Neural cell (in vitro differentiated cells): ENCODE measurements at regions not wholly inside any gene's neighbourhood (a gene's known extent, or its start where the extent isn't known, plus 50 kb on each side); places are given as distances from the start of the nearest gene placed in this dataset.
"Not testable (repeated sequence)": the region's sequence is repeated elsewhere in the genome, so short reads cannot be mapped to it uniquely, and the experiment has no call there.

ENCODE experiments used
- H2AFZ ChIP-seq: fragments of 200-600, 300-800 bp; sonication (generic), shearing (Covaris generic); 2 replicates; pipeline ENCODE4 v1.6.0; 2014; ENCODE audit warnings: low read depth, mild to moderate bottlenecking, antibody characterized with exemption, low read length, moderate library complexity
- H3F3A ChIP-seq: fragments of 200-600 bp; shearing (Covaris generic); 2 replicates; pipeline ENCODE4 v1.6.1; 2016; ENCODE audit warnings: mild to moderate bottlenecking, moderate library complexity, mixed read lengths, antibody characterized with exemption, low read length; ENCODE audit not compliant: insufficient read depth, poor library complexity, severe bottlenecking
- H3K27ac ChIP-seq: fragments of 200-600, 300-800 bp; sonication (generic), shearing (Covaris generic); 2 replicates; pipeline ENCODE4 v1.5.1; 2014; ENCODE audit warnings: mild to moderate bottlenecking, low read length, moderate library complexity
- H3K27me3 ChIP-seq: fragments of 300-800, 200-600 bp; sonication (generic), shearing (Covaris generic); 2 replicates; pipeline ENCODE4 v1.6.0; 2014; ENCODE audit warnings: mild to moderate bottlenecking, low read depth, low read length, moderate library complexity; ENCODE audit not compliant: insufficient read depth
- H3K36me3 ChIP-seq: fragments of 300-800, 200-600 bp; sonication (generic), shearing (Covaris generic); 2 replicates; pipeline ENCODE4 v1.5.1; 2014; ENCODE audit warnings: mild to moderate bottlenecking, antibody characterized with exemption, low read length, moderate library complexity; ENCODE audit not compliant: insufficient read depth
- H3K4me2 ChIP-seq: fragments of 300-800, 200-600 bp; sonication (generic), shearing (Covaris generic); 2 replicates; pipeline ENCODE4 v1.6.0; 2014; ENCODE audit warnings: mild to moderate bottlenecking, low read length
- H3K4me3 ChIP-seq: fragments of 300-800, 200-600 bp; sonication (generic), shearing (Covaris generic); 2 replicates; pipeline ENCODE4 v1.5.1; 2014; ENCODE audit warnings: mild to moderate bottlenecking, low read length, moderate library complexity
- H3K79me2 ChIP-seq: fragments of 200-600 bp; shearing (Covaris generic); replicated peaks from 2 replicates; pipeline ENCODE4 v1.6.0; 2014; ENCODE audit warnings: mild to moderate bottlenecking, low read length, moderate library complexity; ENCODE audit not compliant: insufficient read depth
- H3K9ac ChIP-seq: fragments of 300-800, 200-600 bp; sonication (generic), shearing (Covaris generic); 2 replicates; pipeline ENCODE4 v1.6.1; 2016; ENCODE audit warnings: mild to moderate bottlenecking, low read length, mixed read lengths
- H3K9me2 ChIP-seq: fragments of 200-600 bp; shearing (Covaris generic); 2 replicates; pipeline ENCODE4 v1.6.1; 2016; ENCODE audit warnings: mild to moderate bottlenecking, low read length, mixed read lengths; ENCODE audit not compliant: insufficient read depth
- H3K9me3 ChIP-seq: fragments of 200-600, 300-800 bp; sonication (generic), shearing (Covaris generic); 2 replicates; pipeline ENCODE4 v1.6.1; 2016; ENCODE audit warnings: mild to moderate bottlenecking, mixed run types, low read length, moderate library complexity, mixed read lengths
- H4K20me1 ChIP-seq: fragments of 200-600 bp; shearing (Covaris generic); 2 replicates; pipeline ENCODE4 v1.6.1; 2016; ENCODE audit warnings: mild to moderate bottlenecking, mixed run types; ENCODE audit not compliant: insufficient read depth
- EP300 ChIP-seq: fragments of 450-650 bp; conservative IDR thresholded peaks from 2 replicates; pipeline ENCODE4 v1.6.1; 2014; ENCODE audit warnings: antibody characterized with exemption, mild to moderate bottlenecking, moderate library complexity; ENCODE audit not compliant: poor library complexity, severe bottlenecking
- EZH2 ChIP-seq: fragments of 200-600, 300-800 bp; shearing (Covaris generic), sonication (generic); IDR thresholded peaks from 2 replicates; pipeline ENCODE4 v1.6.1; 2014; ENCODE audit warnings: antibody characterized with exemption, low read length, borderline replicate concordance, mild to moderate bottlenecking; ENCODE audit not compliant: insufficient read depth, poor library complexity, severe bottlenecking
- MXI1 ChIP-seq: fragments of 450-650 bp; conservative IDR thresholded peaks from 2 replicates; pipeline ENCODE4 v1.6.1; 2014; ENCODE audit warnings: antibody characterized with exemption, mild to moderate bottlenecking; ENCODE audit not compliant: poor library complexity, severe bottlenecking
- POLR2AphosphoS5 ChIP-seq: IDR thresholded peaks from 2 replicates; pipeline ENCODE4 v1.6.1; 2012
- RAD21 ChIP-seq: fragments of 450-650 bp; conservative IDR thresholded peaks from 2 replicates; pipeline ENCODE4 v1.6.1; 2014; ENCODE audit warnings: antibody characterized with exemption, mild to moderate bottlenecking, moderate library complexity
- SMC3 ChIP-seq: fragments of 450-650 bp; conservative IDR thresholded peaks from 2 replicates; pipeline ENCODE4 v1.6.1; 2014; ENCODE audit warnings: antibody characterized with exemption, mild to moderate bottlenecking, moderate library complexity; ENCODE audit not compliant: poor library complexity
- TAF1 ChIP-seq: IDR thresholded peaks from 2 replicates; pipeline ENCODE4 v1.6.1; 2012; ENCODE audit warnings: low read depth
- TF ChIP-seq, protein P1 (sequence below): IDR thresholded peaks from 2 replicates; pipeline ENCODE4 v1.6.1; 2012; ENCODE audit warnings: borderline replicate concordance
- TF ChIP-seq, protein P2 (sequence below): fragments of 450-650 bp; IDR thresholded peaks from 2 replicates; pipeline ENCODE4 v1.5.1; 2014; ENCODE audit warnings: antibody characterized with exemption, mild to moderate bottlenecking, moderate library complexity; ENCODE audit not compliant: poor library complexity, severe bottlenecking

DNA sequence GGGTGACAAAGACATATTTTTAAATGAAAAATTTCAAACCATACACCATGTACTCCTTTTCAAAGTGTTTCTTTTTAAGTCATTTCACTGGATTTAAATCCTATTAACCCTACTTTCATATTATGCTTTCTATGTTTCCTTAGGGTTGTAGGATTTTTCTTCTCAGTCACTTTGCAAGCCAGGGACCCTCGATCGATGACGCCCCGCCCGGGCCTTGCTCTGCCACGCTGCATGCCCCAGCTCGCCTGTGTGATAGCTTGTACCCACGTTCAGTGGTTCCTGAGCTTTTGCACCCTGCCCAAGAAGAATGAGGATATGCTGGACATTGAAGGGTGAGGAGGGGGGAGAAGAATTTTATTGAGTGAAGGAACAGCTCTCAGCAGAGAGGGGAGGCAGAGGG is 568.0 kb downstream of the TRIB2 start:
- Histone ChIP-seq H3K79me2 (no peaks in the 10 kb centered on the region), H4K20me1 (no peaks in the 10 kb centered on the region), H3F3A (no peaks in the 10 kb centered on the region), H3K4me3 (no peak overlapping the region), H3K4me2 (no peak overlapping the region), H3K27me3 (no peaks in the 10 kb centered on the region), H3K9me3 (no peaks in the 10 kb centered on the region), H3K9me2 (no peaks in the 10 kb centered on the region), H3K27ac (no peak overlapping the region), H3K9ac (no peak overlapping the region), H3K36me3 (no peaks in the 10 kb centered on the region), H2AFZ (no peak overlapping the region)
- no peak for TF ChIP-seq TAF1
- TF ChIP-seq RAD21 = no peak
- TF ChIP-seq EZH2 = no peak
- no peak for TF ChIP-seq MXI1
- TF ChIP-seq, protein P1, sequence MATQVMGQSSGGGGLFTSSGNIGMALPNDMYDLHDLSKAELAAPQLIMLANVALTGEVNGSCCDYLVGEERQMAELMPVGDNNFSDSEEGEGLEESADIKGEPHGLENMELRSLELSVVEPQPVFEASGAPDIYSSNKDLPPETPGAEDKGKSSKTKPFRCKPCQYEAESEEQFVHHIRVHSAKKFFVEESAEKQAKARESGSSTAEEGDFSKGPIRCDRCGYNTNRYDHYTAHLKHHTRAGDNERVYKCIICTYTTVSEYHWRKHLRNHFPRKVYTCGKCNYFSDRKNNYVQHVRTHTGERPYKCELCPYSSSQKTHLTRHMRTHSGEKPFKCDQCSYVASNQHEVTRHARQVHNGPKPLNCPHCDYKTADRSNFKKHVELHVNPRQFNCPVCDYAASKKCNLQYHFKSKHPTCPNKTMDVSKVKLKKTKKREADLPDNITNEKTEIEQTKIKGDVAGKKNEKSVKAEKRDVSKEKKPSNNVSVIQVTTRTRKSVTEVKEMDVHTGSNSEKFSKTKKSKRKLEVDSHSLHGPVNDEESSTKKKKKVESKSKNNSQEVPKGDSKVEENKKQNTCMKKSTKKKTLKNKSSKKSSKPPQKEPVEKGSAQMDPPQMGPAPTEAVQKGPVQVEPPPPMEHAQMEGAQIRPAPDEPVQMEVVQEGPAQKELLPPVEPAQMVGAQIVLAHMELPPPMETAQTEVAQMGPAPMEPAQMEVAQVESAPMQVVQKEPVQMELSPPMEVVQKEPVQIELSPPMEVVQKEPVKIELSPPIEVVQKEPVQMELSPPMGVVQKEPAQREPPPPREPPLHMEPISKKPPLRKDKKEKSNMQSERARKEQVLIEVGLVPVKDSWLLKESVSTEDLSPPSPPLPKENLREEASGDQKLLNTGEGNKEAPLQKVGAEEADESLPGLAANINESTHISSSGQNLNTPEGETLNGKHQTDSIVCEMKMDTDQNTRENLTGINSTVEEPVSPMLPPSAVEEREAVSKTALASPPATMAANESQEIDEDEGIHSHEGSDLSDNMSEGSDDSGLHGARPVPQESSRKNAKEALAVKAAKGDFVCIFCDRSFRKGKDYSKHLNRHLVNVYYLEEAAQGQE = no peak
- TF ChIP-seq POLR2AphosphoS5 = no peak
- TF ChIP-seq EP300 = no peak
- TF ChIP-seq SMC3 = no peak
- TF ChIP-seq, protein P2, sequence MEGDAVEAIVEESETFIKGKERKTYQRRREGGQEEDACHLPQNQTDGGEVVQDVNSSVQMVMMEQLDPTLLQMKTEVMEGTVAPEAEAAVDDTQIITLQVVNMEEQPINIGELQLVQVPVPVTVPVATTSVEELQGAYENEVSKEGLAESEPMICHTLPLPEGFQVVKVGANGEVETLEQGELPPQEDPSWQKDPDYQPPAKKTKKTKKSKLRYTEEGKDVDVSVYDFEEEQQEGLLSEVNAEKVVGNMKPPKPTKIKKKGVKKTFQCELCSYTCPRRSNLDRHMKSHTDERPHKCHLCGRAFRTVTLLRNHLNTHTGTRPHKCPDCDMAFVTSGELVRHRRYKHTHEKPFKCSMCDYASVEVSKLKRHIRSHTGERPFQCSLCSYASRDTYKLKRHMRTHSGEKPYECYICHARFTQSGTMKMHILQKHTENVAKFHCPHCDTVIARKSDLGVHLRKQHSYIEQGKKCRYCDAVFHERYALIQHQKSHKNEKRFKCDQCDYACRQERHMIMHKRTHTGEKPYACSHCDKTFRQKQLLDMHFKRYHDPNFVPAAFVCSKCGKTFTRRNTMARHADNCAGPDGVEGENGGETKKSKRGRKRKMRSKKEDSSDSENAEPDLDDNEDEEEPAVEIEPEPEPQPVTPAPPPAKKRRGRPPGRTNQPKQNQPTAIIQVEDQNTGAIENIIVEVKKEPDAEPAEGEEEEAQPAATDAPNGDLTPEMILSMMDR = no peak

DNA sequence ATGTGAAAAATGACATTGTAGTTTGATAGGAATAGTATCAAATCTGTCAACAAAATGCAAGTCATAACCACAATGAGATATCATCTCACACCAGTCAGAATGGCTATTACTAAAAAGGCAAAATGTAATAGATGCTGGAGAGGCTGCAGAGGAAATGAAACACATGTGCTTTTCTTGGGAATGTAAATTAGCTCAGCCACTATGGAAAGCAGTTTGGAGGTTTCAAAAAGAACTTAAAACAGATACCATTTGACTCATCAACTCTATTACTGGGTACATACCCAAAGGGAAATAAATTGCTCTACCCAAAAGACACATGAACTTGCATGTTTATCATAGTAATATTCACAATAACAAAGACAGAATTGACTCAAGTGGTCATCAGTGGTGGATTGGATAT is 572.6 kb downstream of the TRIB2 start:
- H3K4me3 ChIP-seq = no peak overlapping the region
- no peaks in the 10 kb centered on the region for H3F3A ChIP-seq
- no peaks in the 10 kb centered on the region for H3K9me3 ChIP-seq
- H3K9me2 ChIP-seq = no peaks in the 10 kb centered on the region
- no peak overlapping the region for H2AFZ ChIP-seq
- H3K79me2 ChIP-seq = no peaks in the 10 kb centered on the region
- H3K27me3 ChIP-seq = no peaks in the 10 kb centered on the region
- no peak overlapping the region for H3K27ac ChIP-seq
- H3K9ac ChIP-seq = no peak overlapping the region
- no peak overlapping the region for H3K4me2 ChIP-seq
- H4K20me1 ChIP-seq = no peaks in the 10 kb centered on the region
- H3K36me3 ChIP-seq = no peaks in the 10 kb centered on the region
- TF ChIP-seq RAD21 = no peak
- TF ChIP-seq, protein P2 = no peak
- no peak for TF ChIP-seq POLR2AphosphoS5
- TF ChIP-seq, protein P1 = no peak
- no peak for TF ChIP-seq SMC3
- TF ChIP-seq EP300 = no peak
- TF ChIP-seq EZH2 = no peak
- TF ChIP-seq MXI1 = no peak
- no peak for TF ChIP-seq TAF1

DNA sequence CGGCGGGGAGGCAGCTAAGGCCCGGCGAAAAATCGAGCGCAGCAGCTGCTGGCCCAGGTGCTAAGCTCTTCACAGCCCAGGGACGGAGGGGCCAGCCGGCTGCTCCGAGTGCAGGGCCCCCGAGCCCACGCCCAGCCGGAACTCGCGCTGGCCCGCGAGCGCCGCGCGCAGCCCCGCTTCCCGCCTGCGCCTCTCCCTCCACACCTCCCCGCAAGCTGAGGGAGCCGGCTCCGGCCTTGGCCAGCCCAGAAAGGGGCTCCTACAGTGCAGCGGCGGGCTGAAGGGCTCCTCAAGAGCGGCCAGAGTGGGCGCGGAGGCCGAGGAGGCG is 591.7 kb downstream of the TRIB2 start:
- not testable (repeated sequence) for H3K27me3 ChIP-seq, H3K79me2 ChIP-seq, H3F3A ChIP-seq, H2AFZ ChIP-seq, H3K4me3 ChIP-seq, H3K9me2 ChIP-seq, H3K4me2 ChIP-seq, H3K9ac ChIP-seq, H3K36me3 ChIP-seq, H3K27ac ChIP-seq, H3K9me3 ChIP-seq, H4K20me1 ChIP-seq
